ENCODE measurements at regions not wholly inside any gene's neighbourhood (a gene's known extent, or its start where the extent isn't known, plus 50 kb on each side); places are given as distances from the start of the nearest gene placed in this dataset.

GRCh38 chr6:48869595-48869994 lies 593.5 kb downstream of the MMUT start:
- no peaks in the 10 kb centered on the region for H3K4me1 ChIP-seq (ENCODE audit: insufficient read depth)
- no peak overlapping the region for H2AFZ ChIP-seq
- no peaks in the 10 kb centered on the region for H3K79me2 ChIP-seq (ENCODE audit: insufficient read depth)
- no peaks in the 10 kb centered on the region for H3K9me3 ChIP-seq (ENCODE audit: low read depth)
- DNase-seq: no peak
- no peak overlapping the region for H3K4me2 ChIP-seq (ENCODE audit: unreplicated experiment)
- H3K4me3 ChIP-seq: no peak overlapping the region
- H3F3A ChIP-seq (ENCODE audit: insufficient read depth): no peaks in the 10 kb centered on the region
- 29 to 41% methylated on average over 1 of the region's 1 CpG for WGBS, 2 experiments (ENCODE audit: low coverage in 1 of 2, low lambda C conversion rate in 2 of 2, missing lambda C conversion rate in 2 of 2)
- H3K36me3 ChIP-seq (ENCODE audit: low read depth): no peaks in the 10 kb centered on the region
- no peak overlapping the region for H3K27ac ChIP-seq
- in situ Hi-C loops (cut with MboI): no loop called here
- TF ChIP-seq EZH2 (IDR thresholded peaks at IDR 0.05; ENCODE audit: insufficient read depth, poor library complexity, severe bottlenecking) (no peak), EZH2phosphoT487 (IDR thresholded peaks at IDR 0.05; ENCODE audit: insufficient read depth, low read depth) (no peak)
- H3K9ac ChIP-seq: no peak overlapping the region
- H3K27me3 ChIP-seq (replicated peaks; ENCODE audit: insufficient read depth): no peaks in the 10 kb centered on the region
- no peaks in the 10 kb centered on the region for H4K20me1 ChIP-seq (ENCODE audit: insufficient read depth)
- H3K9me2 ChIP-seq (ENCODE audit: insufficient read depth): no peaks in the 10 kb centered on the region

DNA sequence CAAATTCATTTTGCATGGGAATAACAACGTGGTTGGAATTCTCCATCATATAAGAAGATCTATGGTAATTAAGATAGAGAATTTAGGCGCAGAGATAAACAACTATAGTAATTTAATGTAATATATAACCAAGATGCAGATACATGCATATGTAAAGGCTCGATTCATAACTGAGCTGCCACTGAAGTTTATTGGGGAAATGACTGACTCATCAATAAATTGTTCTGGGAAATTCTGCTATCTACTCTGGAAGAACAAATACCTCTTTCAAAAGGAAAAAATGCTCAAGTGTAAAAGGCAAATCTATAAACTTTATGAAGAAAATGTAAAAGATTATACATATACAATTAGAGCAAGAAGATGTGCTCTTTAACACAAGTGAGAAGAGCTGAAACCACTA lies 596.4 kb downstream of the MMUT start:
- Histone ChIP-seq H3K27ac (no peak overlapping the region), H2AFZ (no peak overlapping the region), H3K4me3 (no peak overlapping the region), H3K9me2 (ENCODE audit: insufficient read depth) (no peaks in the 10 kb centered on the region), H3K4me1 (ENCODE audit: insufficient read depth) (no peaks in the 10 kb centered on the region), H3K36me3 (ENCODE audit: low read depth) (no peaks in the 10 kb centered on the region), H3K9ac (no peak overlapping the region), H4K20me1 (ENCODE audit: insufficient read depth) (no peaks in the 10 kb centered on the region), H3K9me3 (ENCODE audit: low read depth) (no peaks in the 10 kb centered on the region), H3F3A (ENCODE audit: insufficient read depth) (no peaks in the 10 kb centered on the region), H3K79me2 (ENCODE audit: insufficient read depth) (no peaks in the 10 kb centered on the region), H3K27me3 (replicated peaks; ENCODE audit: insufficient read depth) (no peaks in the 10 kb centered on the region), H3K4me2 (ENCODE audit: unreplicated experiment) (no peak overlapping the region)
- WGBS, 2 experiments (ENCODE audit: low coverage in 1 of 2, low lambda C conversion rate in 2 of 2, missing lambda C conversion rate in 2 of 2): 36 to 47% methylated on average over 3 of the region's 3 CpGs
- TF ChIP-seq EZH2 (IDR thresholded peaks at IDR 0.05; ENCODE audit: insufficient read depth, poor library complexity, severe bottlenecking): no peak
- TF ChIP-seq EZH2phosphoT487 (IDR thresholded peaks at IDR 0.05; ENCODE audit: insufficient read depth, low read depth): no peak
- DNase-seq: no peak
- in situ Hi-C loops (cut with MboI): no loop called here

DNA sequence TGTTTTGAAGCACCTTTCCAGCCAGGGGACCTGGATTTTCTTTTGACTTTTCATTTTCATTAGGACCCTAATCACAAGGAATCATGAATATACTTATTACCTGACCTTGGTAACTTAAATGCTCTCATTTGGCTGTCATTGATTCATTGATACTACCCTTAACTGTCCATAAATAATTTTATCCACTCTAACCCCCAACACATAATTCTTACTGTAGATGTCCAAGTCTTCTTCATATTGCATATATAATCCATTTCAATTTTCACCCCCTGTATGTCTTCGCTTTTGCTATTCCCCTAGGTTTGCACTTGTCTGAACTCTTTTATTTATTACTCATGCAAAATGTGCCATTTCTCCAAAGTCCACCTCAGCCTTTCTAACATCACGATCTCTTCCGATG lies 602.9 kb downstream of the MMUT start:
- no peaks in the 10 kb centered on the region for H4K20me1 ChIP-seq (ENCODE audit: insufficient read depth)
- no peak for DNase-seq
- no peak overlapping the region for H3K9ac ChIP-seq
- no peaks in the 10 kb centered on the region for H3K36me3 ChIP-seq (ENCODE audit: low read depth)
- no peaks in the 10 kb centered on the region for H3K9me2 ChIP-seq (ENCODE audit: insufficient read depth)
- no peak for TF ChIP-seq EZH2phosphoT487 (IDR thresholded peaks at IDR 0.05; ENCODE audit: insufficient read depth, low read depth)
- no peak for TF ChIP-seq EZH2 (IDR thresholded peaks at IDR 0.05; ENCODE audit: insufficient read depth, poor library complexity, severe bottlenecking)
- H3K4me3 ChIP-seq: no peak overlapping the region
- no peaks in the 10 kb centered on the region for H3K9me3 ChIP-seq (ENCODE audit: low read depth)
- WGBS, 2 experiments (ENCODE audit: low coverage in 1 of 2, low lambda C conversion rate in 2 of 2, missing lambda C conversion rate in 2 of 2): 61 to 64% methylated on average over 3 of the region's 3 CpGs
- H3K27ac ChIP-seq: no peak overlapping the region
- H3F3A ChIP-seq (ENCODE audit: insufficient read depth): no peaks in the 10 kb centered on the region
- in situ Hi-C loops (cut with MboI): no loop called here
- no peaks in the 10 kb centered on the region for H3K4me1 ChIP-seq (ENCODE audit: insufficient read depth)
- H3K27me3 ChIP-seq (replicated peaks; ENCODE audit: insufficient read depth): no peaks in the 10 kb centered on the region; the same call in 1 of the 2 replicates
- no peak overlapping the region for H3K4me2 ChIP-seq (ENCODE audit: unreplicated experiment)
- no peak overlapping the region for H2AFZ ChIP-seq
- no peaks in the 10 kb centered on the region for H3K79me2 ChIP-seq (ENCODE audit: insufficient read depth)

DNA sequence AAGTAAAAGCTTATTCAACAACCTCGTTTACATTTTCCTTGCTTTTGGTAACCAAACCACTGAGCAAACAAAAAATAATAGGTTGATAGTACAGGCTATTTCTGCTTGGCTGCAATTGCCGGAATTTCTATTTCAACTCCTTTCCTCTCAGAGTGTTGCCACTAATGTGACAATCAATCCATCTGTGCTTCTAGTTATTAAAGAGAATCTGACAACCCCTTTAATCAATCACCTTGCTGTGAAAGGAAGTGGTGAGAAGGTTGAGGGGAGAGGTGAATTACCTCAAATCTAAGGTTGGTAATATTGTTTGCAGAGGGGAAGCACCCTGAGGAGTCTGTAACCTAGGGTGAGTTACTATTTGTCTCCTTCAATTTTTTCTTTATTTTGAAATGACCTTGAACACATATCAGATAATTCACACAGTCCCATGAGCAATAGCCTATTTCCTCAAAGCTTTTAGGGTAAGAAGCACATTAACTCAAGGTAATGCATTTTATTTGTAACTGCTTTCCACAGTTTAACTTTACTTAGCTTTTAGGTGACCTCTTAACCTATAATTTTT lies 603.4 kb downstream of the MMUT start:
- Histone ChIP-seq H3K79me2 (ENCODE audit: insufficient read depth) (no peaks in the 10 kb centered on the region), H3K4me3 (no peak overlapping the region), H3K4me2 (ENCODE audit: unreplicated experiment) (no peak overlapping the region), H3K36me3 (ENCODE audit: low read depth) (no peaks in the 10 kb centered on the region), H3K9me3 (ENCODE audit: low read depth) (no peaks in the 10 kb centered on the region), H3K9ac (no peak overlapping the region), H3K27me3 (replicated peaks; ENCODE audit: insufficient read depth) (no peaks in the 10 kb centered on the region; the same call in 1 of the 2 replicates), H3K9me2 (ENCODE audit: insufficient read depth) (no peaks in the 10 kb centered on the region), H3F3A (ENCODE audit: insufficient read depth) (no peaks in the 10 kb centered on the region), H2AFZ (no peak overlapping the region), H4K20me1 (ENCODE audit: insufficient read depth) (no peaks in the 10 kb centered on the region), H3K4me1 (ENCODE audit: insufficient read depth) (no peaks in the 10 kb centered on the region), H3K27ac (no peak overlapping the region)
- 13 to 16% methylated on average over 2 of the region's 2 CpGs for WGBS, 2 experiments (ENCODE audit: low coverage in 1 of 2, low lambda C conversion rate in 2 of 2, missing lambda C conversion rate in 2 of 2)
- TF ChIP-seq EZH2 (IDR thresholded peaks at IDR 0.05; ENCODE audit: insufficient read depth, poor library complexity, severe bottlenecking) (no peak), EZH2phosphoT487 (IDR thresholded peaks at IDR 0.05; ENCODE audit: insufficient read depth, low read depth) (no peak)
- no peak for DNase-seq
- in situ Hi-C loops (cut with MboI): no loop called here

DNA sequence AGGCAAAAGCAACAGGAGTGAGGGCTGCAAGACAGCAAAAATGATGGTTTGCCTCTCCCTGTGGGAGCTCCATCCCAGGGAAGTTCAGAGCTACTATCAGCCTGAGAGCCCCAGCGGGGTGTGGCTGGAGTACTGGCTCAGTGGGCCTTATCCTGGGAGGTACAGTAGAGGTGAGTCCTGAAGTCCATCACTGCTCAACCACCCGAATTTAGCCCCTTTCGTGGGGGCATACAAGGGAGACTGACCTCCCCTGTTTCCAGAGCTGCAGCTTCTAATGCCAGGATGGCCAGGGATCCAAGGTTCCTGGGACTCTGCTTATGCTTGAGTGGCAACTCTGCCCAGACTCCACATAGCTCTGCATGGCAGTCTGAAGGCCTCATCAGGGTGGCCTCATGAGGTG lies 617.8 kb downstream of the MMUT start:
- in situ Hi-C loops (cut with MboI): no loop called here
- Histone ChIP-seq H3K36me3 (ENCODE audit: low read depth) (no peaks in the 10 kb centered on the region), H4K20me1 (ENCODE audit: insufficient read depth) (no peaks in the 10 kb centered on the region), H3K9me2 (ENCODE audit: insufficient read depth) (no peaks in the 10 kb centered on the region), H3K27ac (no peak overlapping the region), H3K79me2 (ENCODE audit: insufficient read depth) (no peaks in the 10 kb centered on the region), H3K4me2 (ENCODE audit: unreplicated experiment) (no peak overlapping the region), H3K27me3 (replicated peaks; ENCODE audit: insufficient read depth) (no peaks in the 10 kb centered on the region), H2AFZ (no peak overlapping the region), H3K9ac (no peak overlapping the region), H3K4me3 (no peak overlapping the region), H3F3A (ENCODE audit: insufficient read depth) (no peaks in the 10 kb centered on the region), H3K4me1 (ENCODE audit: insufficient read depth) (no peaks in the 10 kb centered on the region), H3K9me3 (ENCODE audit: low read depth) (peaks cover 5% of the 10 kb centered on the region)
- DNase-seq: no peak
- no peak for TF ChIP-seq EZH2phosphoT487 (IDR thresholded peaks at IDR 0.05; ENCODE audit: insufficient read depth, low read depth)
- TF ChIP-seq EZH2 (IDR thresholded peaks at IDR 0.05; ENCODE audit: insufficient read depth, poor library complexity, severe bottlenecking): no peak
- 11 to 13% methylated on average over 3 of the region's 3 CpGs for WGBS, 2 experiments (ENCODE audit: low coverage in 1 of 2, low lambda C conversion rate in 2 of 2, missing lambda C conversion rate in 2 of 2)

Measured in GM23248 (cell line).